SK-N-SH (cell line): ENCODE measurements at regions not wholly inside any gene's neighbourhood (a gene's known extent, or its start where the extent isn't known, plus 50 kb on each side); places are given as distances from the start of the nearest gene placed in this dataset.

ENCODE experiments used
- CTCF ChIP-seq: fragments of 200-600 bp; sonication (generic); IDR thresholded peaks from 2 replicates; pipeline ENCODE4 v1.6.1; 2017; ENCODE audit warnings: antibody characterized with exemption, mild to moderate bottlenecking, moderate library complexity
- GATA2 ChIP-seq: sonication (generic); formaldehyde crosslinking; IDR thresholded peaks from 2 replicates; pipeline ENCODE4 v1.5.0; 2020; ENCODE audit warnings: mild to moderate bottlenecking, missing genetic modification reagents
- RCOR1 ChIP-seq: fragments of 150-350 bp; IDR thresholded peaks from 2 replicates; pipeline ENCODE4 v1.6.1; 2017; ENCODE audit warnings: antibody characterized with exemption, low read length
- SIN3A ChIP-seq: IDR thresholded peaks from 2 replicates; pipeline ENCODE4 v1.6.1; 2012; ENCODE audit warnings: low read depth, mild to moderate bottlenecking, low read length, moderate library complexity, borderline replicate concordance
- SMC3 ChIP-seq: IDR thresholded peaks from 2 replicates; pipeline ENCODE4 v1.6.1; 2012; ENCODE audit warnings: low read depth, low read length, improper control_type of control experiment
- TAF1 ChIP-seq: IDR thresholded peaks from 2 replicates; pipeline ENCODE4 v1.6.1; 2012; ENCODE audit warnings: low read depth, mild to moderate bottlenecking, low read length, moderate library complexity, borderline replicate concordance

GRCh38 chr2:145095641-145096435 lies 575.9 kb upstream of the ZEB2 start:
- no peak for TF ChIP-seq SIN3A
- no peak for TF ChIP-seq SMC3
- TF ChIP-seq CTCF = no peak
- TF ChIP-seq RCOR1 = no peak
- no peak for TF ChIP-seq GATA2
- TF ChIP-seq TAF1 = no peak
